ENCODE measurements at regions not wholly inside any gene's neighbourhood (a gene's known extent, or its start where the extent isn't known, plus 50 kb on each side); places are given as distances from the start of the nearest gene placed in this dataset.

DNA sequence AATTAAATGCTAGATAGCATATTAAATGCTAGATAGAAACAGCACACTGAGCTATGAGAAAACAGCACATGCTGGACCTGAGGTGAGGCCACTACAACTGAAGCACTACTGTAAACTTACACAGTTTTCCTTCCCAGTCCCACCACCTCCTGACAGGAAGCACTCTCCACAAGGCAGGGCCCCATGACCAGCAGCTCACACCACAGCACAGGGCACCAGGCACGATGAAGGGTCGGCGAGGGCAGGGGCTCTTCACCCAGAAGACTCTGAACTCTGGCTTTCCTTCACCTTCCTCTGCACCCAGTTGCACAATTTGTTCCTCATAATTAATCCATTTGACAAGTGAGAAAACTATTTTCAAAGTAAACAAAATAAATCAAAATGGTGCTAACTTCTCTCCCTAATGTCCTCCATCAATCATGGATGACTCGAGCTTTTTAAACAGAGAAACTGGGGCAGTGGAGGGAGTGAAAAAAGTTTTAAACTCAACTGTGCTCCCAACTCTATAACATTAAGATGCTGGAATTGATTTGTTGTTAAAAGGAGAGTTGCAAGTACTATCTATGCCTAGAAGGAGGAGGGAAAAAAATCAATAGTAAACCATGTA lies 568.7 kb downstream of the UQCRFS1 start:
- Mint-ChIP-seq H3K27me3 (no peaks in the 10 kb centered on the region), H3K9me3 (peaks cover 0 to 9% (median 3%) of the 10 kb centered on the region in 7 donors), H3K4me3 (no peak overlapping the region), H3K4me1 (no peaks in the 10 kb centered on the region), H3K27ac (no peak overlapping the region), H3K36me3 (no peaks in the 10 kb centered on the region)
- H3K27ac ChIP-seq (ENCODE audit: insufficient read depth, low read length, poor library complexity, severe bottlenecking) = no peak overlapping the region
- no peaks in the 10 kb centered on the region for H3K36me3 ChIP-seq (ENCODE audit: control insufficient read depth, insufficient read depth, low read length)
- H3K27me3 ChIP-seq (ENCODE audit: control insufficient read depth, insufficient read depth, low read length) = no peaks in the 10 kb centered on the region
- ATAC-seq (ENCODE audit: low read depth in 2 of 2) (no peak), DNase-seq (no peak)
- H3K4me1 ChIP-seq (ENCODE audit: control insufficient read depth, insufficient read depth, low read length, poor library complexity, severe bottlenecking) = no peaks in the 10 kb centered on the region
- no peaks in the 10 kb centered on the region for H3K9me3 ChIP-seq (ENCODE audit: control insufficient read depth in 2 of 2, low read length in 2 of 2)
- H3K4me3 ChIP-seq (ENCODE audit: low read depth, low read length) = no peak overlapping the region

DNA sequence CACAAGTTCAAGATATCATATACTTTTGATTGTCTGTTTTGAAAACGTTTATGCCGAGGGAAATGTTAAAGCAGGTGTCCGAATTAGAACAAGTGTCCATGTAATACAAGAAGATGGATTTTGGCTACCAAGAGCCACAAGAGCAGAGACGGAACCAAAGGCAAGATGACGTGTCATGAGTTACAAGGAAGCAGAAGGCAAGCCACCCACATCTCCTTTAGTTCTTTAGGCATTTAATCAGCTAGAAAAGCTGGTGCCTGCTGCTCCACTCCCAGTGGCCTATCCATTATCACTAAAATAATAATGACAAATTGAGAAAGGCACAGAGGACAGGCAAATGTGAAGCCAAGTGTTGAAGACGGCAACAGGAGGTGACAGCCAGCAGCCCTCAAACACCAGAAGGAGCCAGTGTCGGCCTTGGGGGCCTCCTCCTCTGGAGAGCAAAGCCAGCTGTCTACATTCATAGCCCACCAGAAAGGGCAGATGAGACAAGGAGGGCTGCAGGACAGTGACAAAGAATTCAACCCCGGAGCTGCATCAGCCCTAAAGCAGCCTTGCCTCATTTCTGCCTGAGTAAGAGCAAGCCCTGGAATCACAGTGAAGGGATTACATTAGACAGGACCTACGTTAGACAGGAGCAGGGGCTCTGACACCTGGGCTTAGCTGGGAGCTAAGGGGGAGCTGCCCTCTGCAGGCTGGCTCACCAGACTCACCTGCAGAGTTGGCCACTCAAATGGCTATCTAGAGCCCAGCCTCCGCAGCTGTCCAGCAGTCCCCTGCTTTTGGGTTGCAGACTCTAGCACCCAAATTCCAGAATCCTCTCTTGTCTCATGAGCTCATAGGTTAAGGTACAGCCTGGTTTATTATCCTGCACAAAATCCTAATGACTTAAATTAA lies 569.9 kb downstream of the UQCRFS1 start:
- Histone ChIP-seq H3K9me3 (ENCODE audit: control insufficient read depth in 2 of 2, low read length in 2 of 2) (no peaks in the 10 kb centered on the region), H3K27me3 (ENCODE audit: control insufficient read depth, insufficient read depth, low read length) (no peaks in the 10 kb centered on the region), H3K4me3 (ENCODE audit: low read depth, low read length) (no peak overlapping the region), H3K4me1 (ENCODE audit: control insufficient read depth, insufficient read depth, low read length, poor library complexity, severe bottlenecking) (no peaks in the 10 kb centered on the region), H3K36me3 (ENCODE audit: control insufficient read depth, insufficient read depth, low read length) (no peaks in the 10 kb centered on the region), H3K27ac (ENCODE audit: insufficient read depth, low read length, poor library complexity, severe bottlenecking) (no peak overlapping the region)
- Mint-ChIP-seq H3K4me3 (no peak overlapping the region), H3K9me3 (peaks cover 0 to 9% (median 4%) of the 10 kb centered on the region in 7 donors), H3K36me3 (no peaks in the 10 kb centered on the region), H3K27me3 (no peaks in the 10 kb centered on the region), H3K27ac (no peak overlapping the region), H3K4me1 (no peaks in the 10 kb centered on the region)
- no peak for ATAC-seq (ENCODE audit: low read depth in 2 of 2)
- DNase-seq = no peak

DNA sequence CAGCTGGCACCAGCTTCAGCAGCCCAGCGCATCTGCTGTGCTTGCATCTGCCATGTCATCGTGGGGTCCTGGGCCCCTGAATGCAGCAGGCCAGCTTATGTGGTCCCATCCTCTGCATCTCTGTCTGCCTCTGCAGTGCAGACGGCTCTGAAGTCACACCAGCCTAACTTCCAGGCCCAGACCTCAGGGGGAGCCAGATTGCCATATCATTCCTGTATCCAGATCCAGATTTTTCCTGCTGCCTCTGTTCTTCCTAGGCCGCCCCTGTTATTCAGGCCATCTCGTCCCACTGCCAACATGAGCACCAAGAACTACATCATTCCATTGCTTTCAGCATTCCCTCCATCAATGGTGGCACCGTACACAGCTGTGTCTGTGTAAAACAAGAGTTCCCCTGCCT lies 571.6 kb downstream of the UQCRFS1 start:
- Mint-ChIP-seq H3K4me3 (no peak overlapping the region), H3K27ac (no peak overlapping the region), H3K36me3 (no peaks in the 10 kb centered on the region), H3K27me3 (no peaks in the 10 kb centered on the region), H3K9me3 (peaks cover 0 to 8% (median 4%) of the 10 kb centered on the region in 7 donors), H3K4me1 (no peaks in the 10 kb centered on the region)
- no peaks in the 10 kb centered on the region for H3K36me3 ChIP-seq (ENCODE audit: control insufficient read depth, insufficient read depth, low read length)
- H3K27me3 ChIP-seq (ENCODE audit: control insufficient read depth, insufficient read depth, low read length) = no peaks in the 10 kb centered on the region
- no peaks in the 10 kb centered on the region for H3K9me3 ChIP-seq (ENCODE audit: control insufficient read depth in 2 of 2, low read length in 2 of 2)
- no peak overlapping the region for H3K27ac ChIP-seq (ENCODE audit: insufficient read depth, low read length, poor library complexity, severe bottlenecking)
- DNase-seq (no peak), ATAC-seq (ENCODE audit: low read depth in 2 of 2) (no peak)
- no peak overlapping the region for H3K4me3 ChIP-seq (ENCODE audit: low read depth, low read length)
- H3K4me1 ChIP-seq (ENCODE audit: control insufficient read depth, insufficient read depth, low read length, poor library complexity, severe bottlenecking) = no peaks in the 10 kb centered on the region

DNA sequence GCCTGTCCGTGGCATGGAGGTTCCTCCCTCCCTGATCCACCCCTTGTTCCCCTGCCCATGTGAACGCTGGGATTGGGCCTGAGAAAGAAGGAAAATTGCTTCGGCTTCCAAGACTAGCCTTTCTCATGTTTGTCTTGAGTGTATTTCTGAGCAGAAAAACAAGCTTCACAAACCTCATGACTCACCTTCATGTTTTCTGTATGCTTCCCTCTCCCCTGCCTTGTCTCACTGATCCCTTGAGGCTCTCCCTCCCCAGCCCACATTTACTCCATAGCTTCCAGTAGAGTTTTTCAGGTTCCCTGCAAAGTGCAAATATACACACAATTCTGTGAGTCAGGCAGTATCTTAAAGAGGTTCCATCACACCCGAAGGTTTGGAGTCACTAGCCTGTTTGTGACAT lies 572.4 kb downstream of the UQCRFS1 start:
- H3K27me3 Mint-ChIP-seq = no peaks in the 10 kb centered on the region
- H3K4me1 ChIP-seq (ENCODE audit: control insufficient read depth, insufficient read depth, low read length, poor library complexity, severe bottlenecking) = no peaks in the 10 kb centered on the region
- peak overlapping the region in 1 of 3 donors; percentile 82 for H3K27ac Mint-ChIP-seq

DNA sequence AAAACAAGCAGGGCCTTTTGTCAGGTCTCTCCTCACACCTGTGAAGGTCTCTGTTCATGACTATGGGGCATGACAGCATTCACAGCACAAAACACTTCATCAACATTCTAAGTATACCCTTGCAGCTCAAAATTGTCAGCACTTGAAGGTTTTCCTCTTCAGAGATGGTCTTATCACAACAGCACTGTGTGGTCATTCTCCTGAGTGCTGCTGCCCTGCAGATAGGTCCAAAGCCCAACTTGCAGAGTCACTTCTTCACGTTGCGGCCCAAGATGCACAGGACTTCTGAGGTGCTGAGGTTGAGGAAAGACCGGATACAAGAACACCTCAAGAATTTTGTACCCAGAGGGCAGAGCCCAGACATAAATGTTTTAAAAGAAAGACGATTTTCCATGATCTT lies 574.5 kb downstream of the UQCRFS1 start:
- Mint-ChIP-seq H3K27me3 (no peaks in the 10 kb centered on the region), H3K9me3 (peaks cover 0 to 21% (median 2%) of the 10 kb centered on the region in 7 donors), H3K4me1 (no peaks in the 10 kb centered on the region), H3K27ac (no peak overlapping the region), H3K4me3 (no peak overlapping the region), H3K36me3 (no peaks in the 10 kb centered on the region)
- Histone ChIP-seq H3K4me3 (ENCODE audit: low read depth, low read length) (no peak overlapping the region), H3K9me3 (ENCODE audit: control insufficient read depth in 2 of 2, low read length in 2 of 2) (peaks cover 0 to 2% of the 10 kb centered on the region in 2 experiments), H3K36me3 (ENCODE audit: control insufficient read depth, insufficient read depth, low read length) (no peaks in the 10 kb centered on the region), H3K4me1 (ENCODE audit: control insufficient read depth, insufficient read depth, low read length, poor library complexity, severe bottlenecking) (no peaks in the 10 kb centered on the region), H3K27me3 (ENCODE audit: control insufficient read depth, insufficient read depth, low read length) (no peaks in the 10 kb centered on the region), H3K27ac (ENCODE audit: insufficient read depth, low read length, poor library complexity, severe bottlenecking) (no peak overlapping the region)
- no peak for DNase-seq
- ATAC-seq (ENCODE audit: low read depth in 2 of 2) = no peak

More for the DNA sequence above, 572.4 kb downstream of the UQCRFS1 start:
- H3K36me3 ChIP-seq (ENCODE audit: control insufficient read depth, insufficient read depth, low read length) = no peaks in the 10 kb centered on the region
- Mint-ChIP-seq H3K4me1 (no peaks in the 10 kb centered on the region), H3K36me3 (no peaks in the 10 kb centered on the region), H3K9me3 (peaks cover 0 to 11% (median 3%) of the 10 kb centered on the region in 7 donors), H3K4me3 (no peak overlapping the region)
- no peaks in the 10 kb centered on the region for H3K9me3 ChIP-seq (ENCODE audit: control insufficient read depth in 2 of 2, low read length in 2 of 2)
- H3K4me3 ChIP-seq (ENCODE audit: low read depth, low read length) = no peak overlapping the region
- no peak overlapping the region for H3K27ac ChIP-seq (ENCODE audit: insufficient read depth, low read length, poor library complexity, severe bottlenecking)
- ATAC-seq (ENCODE audit: low read depth in 2 of 2) (no peak), DNase-seq (no peak)
- no peaks in the 10 kb centered on the region for H3K27me3 ChIP-seq (ENCODE audit: control insufficient read depth, insufficient read depth, low read length)

DNA sequence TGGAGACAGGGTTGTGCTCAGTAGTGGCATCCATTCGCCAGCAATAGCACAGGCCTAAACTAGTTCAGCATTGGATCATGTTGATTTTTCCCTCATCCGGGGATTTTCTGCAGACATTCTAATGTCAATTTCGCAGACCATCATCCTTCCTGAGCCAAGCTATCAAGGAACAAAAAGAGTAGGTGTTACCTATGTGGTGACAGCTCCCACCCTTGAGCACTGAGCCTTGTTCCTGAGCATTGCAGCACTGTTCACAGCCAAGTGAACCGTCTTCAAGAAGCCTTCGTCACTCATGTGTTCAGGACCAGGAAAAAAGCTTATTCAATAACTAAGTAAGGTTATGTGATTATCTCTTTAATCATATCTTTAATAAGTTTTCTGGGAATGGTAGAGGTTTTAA lies 576.2 kb downstream of the UQCRFS1 start:
- no peak for ATAC-seq (ENCODE audit: low read depth in 2 of 2)
- peaks cover 0 to 3% (median 0%) of the 10 kb centered on the region in 4 donors for H3K4me1 Mint-ChIP-seq
- Histone ChIP-seq H3K4me3 (ENCODE audit: low read depth, low read length) (no peak overlapping the region), H3K27me3 (ENCODE audit: control insufficient read depth, insufficient read depth, low read length) (no peaks in the 10 kb centered on the region), H3K27ac (ENCODE audit: insufficient read depth, low read length, poor library complexity, severe bottlenecking) (no peak overlapping the region), H3K9me3 (ENCODE audit: control insufficient read depth in 2 of 2, low read length in 2 of 2) (peaks cover 0 to 2% of the 10 kb centered on the region in 2 experiments), H3K36me3 (ENCODE audit: control insufficient read depth, insufficient read depth, low read length) (no peaks in the 10 kb centered on the region), H3K4me1 (ENCODE audit: control insufficient read depth, insufficient read depth, low read length, poor library complexity, severe bottlenecking) (no peaks in the 10 kb centered on the region)
- H3K27ac Mint-ChIP-seq = no peak overlapping the region
- H3K36me3 Mint-ChIP-seq = no peaks in the 10 kb centered on the region
- H3K4me3 Mint-ChIP-seq = no peak overlapping the region
- H3K9me3 Mint-ChIP-seq = peaks cover 0 to 23% (median 1%) of the 10 kb centered on the region in 7 donors
- no peaks in the 10 kb centered on the region for H3K27me3 Mint-ChIP-seq
- no peak for DNase-seq

DNA sequence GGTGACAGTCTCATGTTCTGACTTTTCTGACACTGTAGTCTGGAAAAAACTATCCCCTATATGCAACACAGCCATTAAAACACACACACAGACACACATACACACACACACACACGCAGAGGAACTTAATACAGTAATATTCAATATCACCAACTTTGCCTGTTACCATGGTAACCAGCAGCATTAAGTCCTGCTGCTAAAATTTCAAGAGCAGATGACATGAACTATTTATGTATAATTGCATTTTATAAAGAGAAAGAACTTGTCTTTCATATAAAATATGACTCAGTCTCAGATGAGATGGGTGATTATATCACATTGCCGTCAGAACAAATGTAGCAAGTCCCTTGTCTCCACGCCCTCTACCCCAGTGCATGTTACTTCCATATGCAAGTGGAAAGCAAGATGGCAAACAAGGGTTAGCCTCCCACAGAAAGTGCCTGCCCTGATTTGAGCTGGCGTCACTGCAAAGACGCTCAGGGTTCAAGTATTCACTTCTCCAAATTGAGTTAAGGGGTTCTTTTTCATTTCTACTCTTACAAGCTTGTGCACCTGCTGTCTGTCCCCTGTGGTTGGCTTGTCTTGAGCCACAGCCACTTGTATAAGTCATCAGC lies 576.8 kb downstream of the UQCRFS1 start:
- H3K36me3 Mint-ChIP-seq = no peaks in the 10 kb centered on the region
- Histone ChIP-seq H3K27ac (ENCODE audit: insufficient read depth, low read length, poor library complexity, severe bottlenecking) (no peak overlapping the region), H3K36me3 (ENCODE audit: control insufficient read depth, insufficient read depth, low read length) (no peaks in the 10 kb centered on the region), H3K9me3 (ENCODE audit: control insufficient read depth in 2 of 2, low read length in 2 of 2) (peaks cover 0 to 2% of the 10 kb centered on the region in 2 experiments), H3K27me3 (ENCODE audit: control insufficient read depth, insufficient read depth, low read length) (no peaks in the 10 kb centered on the region), H3K4me1 (ENCODE audit: control insufficient read depth, insufficient read depth, low read length, poor library complexity, severe bottlenecking) (no peaks in the 10 kb centered on the region), H3K4me3 (ENCODE audit: low read depth, low read length) (no peak overlapping the region)
- no peak overlapping the region for H3K4me3 Mint-ChIP-seq
- H3K4me1 Mint-ChIP-seq = peaks cover 0 to 3% (median 0%) of the 10 kb centered on the region in 4 donors
- H3K9me3 Mint-ChIP-seq = peaks cover 0 to 23% (median 2%) of the 10 kb centered on the region in 7 donors
- ATAC-seq (ENCODE audit: low read depth in 2 of 2) (no peak), DNase-seq (no peak)
- no peaks in the 10 kb centered on the region for H3K27me3 Mint-ChIP-seq
- no peak overlapping the region for H3K27ac Mint-ChIP-seq

All from CD4-positive, CD25-positive, alpha-beta regulatory T cell (primary cell).